ELF-1 (cell line): ENCODE measurements at regions not wholly inside any gene's neighbourhood (a gene's known extent, or its start where the extent isn't known, plus 50 kb on each side); places are given as distances from the start of the nearest gene placed in this dataset.
A peak's percentile ranks its signal among the peaks of the same experiment; 100 is the strongest.

ENCODE experiments used
- DNase-seq: peaks from one replicate; pipeline ENCODE4 v3.0.0-alpha.2; 2016; ENCODE audit warnings: low read depth, low spot score

DNA sequence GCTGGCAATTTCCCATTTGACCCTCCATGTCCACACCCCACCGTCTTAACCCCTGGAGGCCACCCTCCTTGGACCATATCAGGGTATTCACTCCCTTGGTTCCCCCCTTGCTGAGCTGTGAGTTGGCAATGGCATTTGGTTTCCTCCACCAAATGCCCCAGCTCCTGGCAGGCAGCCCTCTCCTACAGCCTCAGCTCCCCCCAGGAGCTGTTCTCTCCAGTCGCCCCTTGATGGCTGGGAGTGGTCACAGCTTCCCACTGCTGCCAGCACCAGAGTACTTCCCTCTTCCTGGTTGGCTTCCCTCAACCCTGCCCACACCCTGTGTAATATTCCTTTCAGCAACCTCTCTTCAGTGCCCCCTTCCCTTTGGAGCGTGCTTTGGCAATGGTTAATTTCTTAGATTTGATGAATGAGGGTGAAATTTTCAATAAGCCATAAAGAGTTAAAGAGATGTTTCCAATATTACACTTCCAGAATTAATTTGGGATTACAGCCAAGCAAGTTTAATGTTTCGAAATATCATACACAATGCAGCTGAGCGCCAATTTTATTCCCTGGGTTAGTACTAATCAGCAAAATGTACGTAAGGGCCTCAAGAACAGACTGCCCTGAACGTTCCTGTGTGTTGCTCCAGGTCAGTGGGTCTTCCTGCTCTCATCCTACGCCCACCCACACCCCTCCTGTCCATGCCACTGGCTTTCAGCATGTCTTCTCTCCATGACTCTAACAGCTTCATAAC, 207.1 kb upstream of the NFE2L3 start:
- DNase-seq = no peak

GRCh38 chr7:25945608-25946007, 206.4 kb upstream of the NFE2L3 start:
- no peak for DNase-seq

GRCh38 chr7:25946181-25946580, 205.8 kb upstream of the NFE2L3 start:
- DNase-seq = no peak

DNA sequence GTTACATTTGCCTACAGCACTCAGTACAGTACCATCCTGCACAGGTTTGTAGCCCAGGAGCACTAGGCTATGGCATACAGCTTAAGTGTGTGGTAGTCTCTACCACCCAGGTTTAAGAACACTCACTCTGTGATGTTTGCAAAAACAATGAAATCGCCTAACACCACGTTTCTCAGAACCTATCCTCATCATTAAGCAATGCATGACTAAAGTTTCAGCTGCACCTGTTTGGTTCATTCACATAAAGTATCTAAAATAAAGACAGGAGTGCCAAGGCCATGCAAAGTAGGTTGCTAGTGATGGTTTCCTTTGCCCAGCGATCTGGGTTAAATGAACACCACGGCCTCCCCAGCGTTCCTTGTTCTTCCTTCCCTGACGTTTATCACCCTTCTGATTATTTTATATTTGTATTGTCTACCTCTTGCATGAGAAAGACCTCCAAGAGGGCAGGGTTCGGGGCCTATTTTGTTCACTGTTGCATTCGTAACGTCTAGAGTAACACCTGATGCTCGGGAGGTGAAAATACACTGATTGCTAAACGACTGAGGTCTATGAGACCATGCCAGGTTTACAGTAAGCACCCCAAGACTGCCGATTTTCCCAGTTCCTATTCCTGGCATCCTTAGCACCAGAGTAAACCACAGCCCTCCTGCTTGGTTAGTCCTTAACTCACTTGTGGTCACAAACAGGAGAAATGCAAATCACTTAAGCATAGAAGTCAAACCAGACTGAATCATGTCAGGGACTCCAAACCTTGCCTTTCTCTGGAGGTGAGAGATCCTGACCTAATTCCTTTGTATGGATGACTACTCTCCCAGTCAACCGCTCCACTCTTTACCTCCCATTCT, 204.1 kb upstream of the NFE2L3 start:
- DNase-seq = no peak

GRCh38 chr7:25949736-25950487, 202.1 kb upstream of the NFE2L3 start:
- peak; percentile 63 for DNase-seq

DNA sequence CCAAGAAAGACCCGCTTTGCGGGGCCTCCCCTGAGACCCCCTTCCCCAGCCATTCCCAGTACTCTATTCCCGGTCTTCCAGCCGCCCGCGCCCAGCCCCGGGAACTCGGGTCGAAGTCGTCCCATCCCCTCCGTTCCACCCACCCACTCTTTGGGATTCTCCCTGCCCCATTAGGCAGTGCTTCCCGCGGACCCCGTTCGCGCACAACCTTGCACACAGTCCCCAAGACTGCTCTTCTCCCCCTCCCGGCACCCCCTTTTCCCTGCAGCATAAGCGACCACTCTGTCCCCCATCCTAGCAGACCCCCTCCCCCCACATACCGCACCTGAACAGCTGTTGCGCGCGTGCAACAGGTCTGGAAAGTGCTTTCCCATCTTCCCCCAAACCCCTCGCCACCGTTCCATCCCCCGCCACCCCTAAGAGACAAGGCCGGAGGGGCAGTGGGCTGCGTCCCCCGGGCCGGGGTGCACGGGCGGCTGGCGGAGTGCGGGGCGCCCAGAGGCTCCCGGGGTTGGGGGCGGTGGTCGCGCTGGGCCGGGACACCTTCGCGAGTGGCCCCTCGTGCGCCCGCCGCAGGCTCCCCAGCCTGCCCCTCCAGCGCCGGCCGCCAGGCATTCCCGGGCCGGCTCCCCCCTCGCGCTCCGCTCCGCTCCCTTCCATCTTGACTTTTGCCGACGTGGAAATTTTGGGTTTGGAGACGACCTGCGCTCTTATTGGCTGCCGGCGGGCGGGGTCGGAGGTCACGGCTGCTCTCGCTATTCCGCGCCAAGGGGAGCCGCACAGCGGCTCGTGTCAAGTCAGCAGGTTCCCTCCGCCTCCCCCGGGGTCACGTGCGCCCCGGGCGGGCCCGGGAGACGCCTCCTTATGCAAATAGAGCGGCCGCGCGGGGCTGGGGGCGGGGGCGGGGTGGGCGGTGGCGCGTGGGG, 201.2 kb upstream of the NFE2L3 start:
- peak; percentile 97 for DNase-seq

DNA sequence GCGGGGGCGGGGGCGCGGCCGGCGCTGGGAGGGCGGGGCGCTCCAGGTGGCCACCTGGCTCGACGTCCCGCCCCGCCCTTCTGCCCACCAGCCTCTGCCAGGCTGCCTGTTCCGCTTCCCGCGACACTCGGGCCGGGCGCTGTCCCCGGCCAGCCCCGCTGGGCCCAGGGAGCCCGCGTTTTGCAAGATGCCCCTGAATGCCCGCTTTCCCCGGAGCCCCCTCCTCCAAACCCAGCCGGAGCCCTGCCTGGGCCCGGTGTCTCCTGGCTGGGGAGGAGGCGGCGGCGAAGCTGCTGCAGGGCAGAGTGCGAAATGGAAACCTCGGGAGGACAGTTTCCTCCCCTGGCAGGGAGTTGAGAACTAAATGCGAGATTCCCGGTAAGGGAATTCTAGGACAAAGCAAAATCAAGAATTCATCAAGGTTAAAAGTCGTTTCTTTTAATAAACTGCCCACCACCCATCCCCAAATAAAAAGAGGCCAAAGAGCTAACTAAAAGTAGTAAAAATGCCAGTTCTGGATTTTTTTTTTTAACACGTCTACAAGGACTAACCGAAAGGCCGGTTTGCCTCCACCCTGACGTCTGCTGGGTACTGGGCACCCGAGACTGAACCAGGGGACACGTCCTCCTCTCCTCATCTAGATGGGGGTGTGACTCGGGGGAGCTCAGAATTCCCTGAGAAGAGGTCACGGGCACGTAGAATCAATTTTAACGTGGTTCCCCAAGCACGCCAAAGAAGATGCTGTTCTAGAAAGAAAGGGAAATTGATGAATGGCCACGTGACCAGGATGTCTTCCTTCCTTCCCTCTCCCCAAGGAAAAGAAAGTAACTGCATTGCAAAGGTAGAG, 200.4 kb upstream of the NFE2L3 start:
- DNase-seq = peak; percentile 75

DNA sequence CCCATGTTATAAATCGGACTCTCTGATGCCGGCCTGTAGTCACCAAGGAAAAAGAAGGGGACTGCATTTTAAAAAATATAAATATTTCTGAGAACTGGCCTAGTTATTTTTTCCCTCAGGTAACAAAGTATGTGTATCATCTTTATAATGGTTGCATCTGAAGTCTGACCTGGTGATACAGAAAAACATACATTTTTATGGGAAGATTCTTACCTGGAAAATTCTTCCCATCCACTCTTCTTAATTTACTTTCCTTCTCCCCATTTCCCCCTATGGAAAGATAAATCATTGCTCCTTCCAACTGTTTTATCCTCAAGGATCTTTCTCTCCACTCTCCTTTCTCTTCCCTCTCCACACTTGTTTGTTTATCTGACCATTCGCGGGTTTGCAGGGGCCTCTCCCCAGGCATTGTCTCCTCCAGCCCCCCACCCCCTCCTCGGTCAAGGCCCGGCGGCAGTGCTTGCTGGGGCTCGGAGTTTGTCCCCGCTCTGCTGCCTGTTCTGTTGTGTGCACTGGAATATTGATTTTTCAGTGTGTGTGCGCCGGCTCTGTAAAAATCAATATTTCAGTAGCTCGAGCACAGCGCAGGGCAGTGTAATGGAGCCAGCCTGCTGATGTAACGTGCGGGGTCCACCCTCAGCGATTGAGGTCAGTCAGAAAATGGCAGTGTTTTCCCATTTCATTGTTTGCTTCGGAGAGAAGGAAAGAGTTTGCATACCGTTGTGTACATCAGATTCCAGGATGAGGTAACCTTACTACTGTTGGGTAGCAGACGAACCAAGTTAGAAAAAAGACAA, 199.5 kb upstream of the NFE2L3 start:
- peak; percentile 10 for DNase-seq

DNA sequence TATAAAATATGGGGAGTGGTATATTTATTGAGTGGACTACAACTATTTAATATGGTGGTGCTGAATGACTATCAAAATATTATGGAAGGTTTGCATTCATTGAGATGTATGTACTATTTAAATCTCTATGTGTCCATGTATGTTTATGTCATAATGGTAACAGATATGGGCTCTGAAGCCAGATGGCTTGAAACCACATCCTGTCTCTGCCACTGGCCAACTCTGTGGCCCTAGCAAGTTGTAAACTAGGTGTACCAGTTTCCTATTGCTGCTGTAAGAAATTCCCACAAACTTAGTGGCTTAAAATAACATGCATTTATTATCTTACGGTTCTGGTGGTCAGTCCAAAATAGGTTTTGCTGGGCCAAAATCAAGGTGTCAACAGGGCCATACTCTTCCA, 198.1 kb upstream of the NFE2L3 start:
- no peak for DNase-seq

- DNase-seq = peak; percentile 28
Measured at GRCh38 chr7:25954395-25954794, 197.6 kb upstream of the NFE2L3 start.

DNA sequence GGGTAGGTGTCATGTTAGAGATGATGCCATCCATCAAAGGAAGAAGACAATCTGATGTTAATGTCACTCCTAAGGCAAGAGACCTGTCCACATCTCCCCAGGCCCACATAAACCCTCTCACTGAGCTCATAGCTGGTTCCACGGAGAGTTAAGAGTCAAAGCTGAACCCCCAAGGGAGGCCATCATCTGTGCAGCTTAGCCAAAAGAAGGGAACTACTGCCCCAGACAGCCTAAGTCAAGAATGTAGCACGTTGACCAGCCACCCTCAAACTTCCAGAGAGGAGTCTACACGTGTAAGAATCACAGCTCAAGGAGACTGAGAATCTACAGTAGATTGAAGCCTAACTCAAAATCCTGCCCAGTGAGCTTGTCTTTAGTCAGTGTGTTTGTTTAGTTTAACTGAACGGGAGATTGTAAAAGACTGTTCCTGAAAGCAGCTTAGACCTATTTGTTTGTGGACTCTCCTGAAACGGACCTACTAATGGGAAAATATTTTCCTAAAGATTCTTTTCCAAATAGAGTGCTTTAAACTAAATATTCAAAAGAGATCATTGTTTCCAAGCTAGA, 192.7 kb upstream of the NFE2L3 start:
- DNase-seq = no peak

GRCh38 chr7:25963733-25964132, 188.3 kb upstream of the NFE2L3 start:
- no peak for DNase-seq

DNA sequence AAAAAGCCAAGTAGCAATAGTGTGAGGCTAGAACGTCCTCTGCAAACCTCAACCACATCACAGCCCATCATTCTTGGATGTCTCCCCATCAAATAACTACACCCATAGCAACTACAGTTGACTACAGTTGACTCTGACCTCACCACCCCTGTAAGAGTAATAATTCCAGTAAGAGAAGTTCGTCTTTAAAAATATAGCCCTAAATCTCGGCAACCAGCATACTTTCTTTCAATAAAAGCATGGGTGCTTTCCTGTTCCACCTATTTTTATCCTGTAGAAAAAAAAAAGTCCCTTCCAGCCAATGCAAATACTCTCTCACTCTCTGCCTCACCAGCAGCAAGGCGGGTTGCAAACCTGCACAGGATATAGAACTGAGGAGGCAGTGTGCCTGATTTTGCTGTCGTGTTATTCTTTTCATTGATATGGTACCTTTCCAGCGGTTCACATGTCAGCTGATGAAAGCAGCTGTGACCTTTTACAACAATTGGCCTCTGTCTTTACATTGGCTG, 187.5 kb upstream of the NFE2L3 start:
- no peak for DNase-seq

GRCh38 chr7:25965405-25966123, 186.4 kb upstream of the NFE2L3 start:
- no peak for DNase-seq

- DNase-seq = no peak
Measured at GRCh38 chr7:25966469-25966868, 185.5 kb upstream of the NFE2L3 start.

DNA sequence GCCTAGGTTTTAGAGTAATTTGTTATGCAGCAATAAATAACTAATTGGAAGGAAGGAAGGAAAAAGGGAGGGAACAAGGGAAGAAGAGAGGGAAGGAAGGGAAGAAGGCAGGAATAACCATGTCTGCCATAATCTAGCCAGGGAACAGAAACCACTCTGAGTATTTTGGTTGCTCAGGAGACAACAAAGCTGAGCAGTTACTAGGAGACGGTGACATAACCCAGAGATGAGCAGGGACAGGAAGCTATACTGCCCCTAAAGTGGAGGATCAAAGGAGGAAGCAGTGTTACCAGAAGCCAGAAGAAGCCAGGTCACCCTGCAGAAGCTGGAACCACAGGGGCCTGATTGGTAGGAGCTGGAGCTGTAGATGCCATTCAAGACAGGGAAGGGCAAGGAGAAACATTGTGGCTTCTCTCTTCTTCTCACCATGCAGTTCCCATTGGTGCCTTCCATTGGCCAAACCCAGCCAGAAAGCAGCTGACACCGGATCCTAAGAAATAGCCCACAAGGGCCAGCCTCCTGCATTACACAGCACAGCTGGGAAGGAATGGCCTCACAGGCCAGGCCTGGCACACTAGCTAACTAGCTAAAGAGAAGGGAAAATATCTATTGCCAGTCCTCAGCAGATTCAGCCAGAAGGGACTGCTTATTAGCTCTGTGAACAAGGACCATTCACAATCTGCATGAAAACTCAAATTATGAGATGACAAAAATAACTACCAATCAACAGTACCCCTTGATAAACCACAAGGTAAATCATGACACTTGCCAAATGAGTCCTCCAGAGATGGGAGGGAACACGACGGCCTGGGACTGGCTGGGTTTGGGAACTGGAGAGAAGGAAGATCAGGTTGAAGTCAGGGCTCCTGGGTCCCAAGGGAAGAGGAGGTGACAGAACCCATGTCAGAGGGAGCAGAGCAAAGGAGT, 184.5 kb upstream of the NFE2L3 start:
- peak; percentile 25 for DNase-seq
